ENCODE measurements at regions not wholly inside any gene's neighbourhood (a gene's known extent, or its start where the extent isn't known, plus 50 kb on each side); places are given as distances from the start of the nearest gene placed in this dataset.
"Not testable (repeated sequence)": the region's sequence is repeated elsewhere in the genome, so short reads cannot be mapped to it uniquely, and the experiment has no call there.

- DNase-seq (ENCODE audit: low spot score): no peak
These were observed 73.7 kb upstream of the H2AZ1 start for GRCh38 chr4:100023800-100024199.

DNA sequence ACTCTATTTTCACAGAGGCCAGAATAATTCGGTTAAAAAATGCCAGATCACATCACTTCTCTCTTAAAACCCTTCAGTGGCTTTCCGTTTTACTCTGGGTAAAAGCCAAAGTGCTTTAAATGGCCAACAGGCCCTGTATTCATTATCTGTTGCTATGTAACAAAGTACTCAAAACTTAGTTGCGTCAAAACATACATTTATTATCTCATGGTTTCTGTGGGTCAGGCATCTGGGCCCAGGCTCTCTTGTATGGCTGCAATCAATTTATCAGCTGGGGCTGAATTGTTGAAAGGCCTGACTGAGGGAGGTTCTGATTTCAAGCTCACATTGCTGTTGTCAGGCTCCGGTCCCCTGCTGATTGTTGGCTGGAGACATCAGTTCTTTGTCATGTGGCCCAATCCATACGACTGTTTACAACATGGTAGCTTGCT lies 72.7 kb upstream of the H2AZ1 start:
- no peak for DNase-seq (ENCODE audit: low spot score)

- no peak for DNase-seq (ENCODE audit: low spot score)
These were observed 69.7 kb upstream of the H2AZ1 start for GRCh38 chr4:100019821-100020220.

DNA sequence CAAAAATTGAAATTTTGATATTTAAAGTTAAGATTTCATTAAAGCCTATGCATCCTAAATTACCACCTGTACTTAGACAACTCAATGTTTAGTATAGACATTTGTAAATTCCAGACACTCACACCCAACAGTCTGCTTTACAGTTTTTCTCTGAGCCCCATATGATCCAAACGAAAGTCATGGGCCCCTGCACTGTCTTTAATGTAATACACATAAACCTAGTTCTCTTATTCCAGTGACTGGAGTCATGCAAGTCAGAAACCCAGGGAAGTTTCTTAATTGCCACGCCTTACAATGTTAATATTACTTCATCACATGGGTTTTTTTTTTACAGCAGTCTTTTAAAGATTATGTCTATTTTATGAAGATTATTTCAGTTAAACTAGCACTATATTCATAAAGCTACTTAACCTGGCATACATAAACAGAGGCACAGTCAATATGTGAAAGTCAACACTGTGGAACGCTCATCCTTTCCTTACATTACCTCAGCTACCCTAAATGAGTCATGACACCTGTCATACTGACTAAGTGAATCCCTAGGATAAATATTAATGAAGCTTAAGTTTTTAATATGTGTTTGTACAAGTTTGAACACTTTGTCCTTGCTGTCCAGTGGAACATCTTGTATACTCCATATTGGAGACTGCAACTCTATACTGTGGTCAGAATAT lies 67.7 kb upstream of the H2AZ1 start:
- DNase-seq (ENCODE audit: low spot score): no peak

GRCh38 chr4:100016191-100016590 lies 66.1 kb upstream of the H2AZ1 start:
- DNase-seq (ENCODE audit: low spot score): no peak

DNA sequence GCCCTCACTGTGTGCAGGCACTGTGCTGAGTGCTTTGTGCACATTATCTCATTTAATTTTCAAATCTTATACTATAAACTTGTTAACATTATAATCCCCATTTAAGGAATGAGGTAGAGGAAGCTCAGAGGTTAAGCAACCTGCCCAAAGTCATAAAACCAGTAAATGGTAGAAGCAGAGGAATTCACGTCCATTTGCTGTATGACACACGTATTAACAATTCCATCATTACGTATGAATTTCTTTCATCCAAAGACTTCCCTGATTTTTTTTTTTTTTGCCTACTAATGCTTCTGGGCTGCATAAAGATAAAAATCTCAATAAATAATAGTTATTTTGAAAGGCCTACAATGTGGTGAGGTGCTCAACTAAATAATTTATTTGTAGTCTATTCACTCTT lies 64.5 kb upstream of the H2AZ1 start:
- no peak for DNase-seq (ENCODE audit: low spot score)

GRCh38 chr4:100009490-100009889 lies 59.4 kb upstream of the H2AZ1 start:
- no peak for DNase-seq (ENCODE audit: low spot score)

DNA sequence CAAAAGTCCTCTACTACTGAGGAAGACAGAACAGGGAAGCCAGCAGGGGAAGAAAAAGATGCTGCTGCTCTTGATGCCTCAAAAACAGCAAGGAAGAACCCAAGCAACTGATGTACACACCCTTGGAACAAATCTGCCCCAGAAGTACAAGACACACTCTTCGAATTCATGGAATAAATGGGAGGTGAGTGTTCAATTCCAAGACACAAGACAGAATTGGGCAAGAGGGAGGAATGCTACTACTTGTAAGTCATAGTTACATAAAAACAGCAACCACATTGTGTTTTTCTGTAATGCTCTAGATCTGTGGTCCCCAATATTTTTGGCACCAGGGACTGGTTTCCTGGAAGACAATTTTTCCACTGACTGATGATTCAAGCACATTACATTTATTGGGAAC lies 58.0 kb upstream of the H2AZ1 start:
- DNase-seq (ENCODE audit: low spot score): no peak

DNA sequence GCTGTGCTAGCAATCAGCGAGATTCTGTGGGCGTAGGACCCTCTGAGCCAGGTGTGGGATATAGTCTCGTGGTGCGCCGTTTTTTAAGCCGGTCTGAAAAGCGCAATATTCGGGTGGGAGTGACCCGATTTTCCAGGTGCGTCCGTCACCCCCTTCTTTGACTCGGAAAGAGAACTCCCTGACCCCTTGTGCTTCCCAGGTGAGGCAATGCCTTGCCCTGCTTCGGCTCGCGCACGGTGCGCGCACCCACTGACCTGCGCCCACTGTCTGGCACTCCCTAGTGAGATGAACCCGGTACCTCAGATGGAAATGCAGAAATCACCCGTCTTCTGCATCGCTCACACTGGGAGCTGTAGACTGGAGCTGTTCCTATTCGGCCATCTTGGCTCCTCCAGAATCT lies 56.1 kb upstream of the H2AZ1 start:
- DNase-seq (ENCODE audit: low spot score): not testable (repeated sequence)

Data from hematopoietic multipotent progenitor cell treated with erythropoietin and hydrocortisone succinate and interleukin-3 and kit ligand, for 17 days (in vitro differentiated cells).